Sigmoid colon (tissue), 3 donors: ENCODE measurements at regions not wholly inside any gene's neighbourhood (a gene's known extent, or its start where the extent isn't known, plus 50 kb on each side); places are given as distances from the start of the nearest gene placed in this dataset.

ENCODE experiments used
- POLR2A ChIP-seq, 2 donors: fragments of 450-650 bp; IDR thresholded peaks; one replicate each; pipeline ENCODE4 v1.6.1; 2016; ENCODE audit warnings: antibody characterized with exemption in 2 of 2, mild to moderate bottlenecking in 2 of 2, moderate library complexity in 2 of 2
- TF ChIP-seq, protein P1 (sequence below), 4 experiments: fragments of 450-650 bp in 3 of 4; fragments of 200-600 bp in 1 of 4; IDR thresholded peaks; one replicate each; pipeline ENCODE4 v1.5.1; 2016 to 2019; ENCODE audit warnings: antibody characterized with exemption in 4 of 4, mild to moderate bottlenecking in 3 of 4, moderate library complexity in 2 of 4

DNA sequence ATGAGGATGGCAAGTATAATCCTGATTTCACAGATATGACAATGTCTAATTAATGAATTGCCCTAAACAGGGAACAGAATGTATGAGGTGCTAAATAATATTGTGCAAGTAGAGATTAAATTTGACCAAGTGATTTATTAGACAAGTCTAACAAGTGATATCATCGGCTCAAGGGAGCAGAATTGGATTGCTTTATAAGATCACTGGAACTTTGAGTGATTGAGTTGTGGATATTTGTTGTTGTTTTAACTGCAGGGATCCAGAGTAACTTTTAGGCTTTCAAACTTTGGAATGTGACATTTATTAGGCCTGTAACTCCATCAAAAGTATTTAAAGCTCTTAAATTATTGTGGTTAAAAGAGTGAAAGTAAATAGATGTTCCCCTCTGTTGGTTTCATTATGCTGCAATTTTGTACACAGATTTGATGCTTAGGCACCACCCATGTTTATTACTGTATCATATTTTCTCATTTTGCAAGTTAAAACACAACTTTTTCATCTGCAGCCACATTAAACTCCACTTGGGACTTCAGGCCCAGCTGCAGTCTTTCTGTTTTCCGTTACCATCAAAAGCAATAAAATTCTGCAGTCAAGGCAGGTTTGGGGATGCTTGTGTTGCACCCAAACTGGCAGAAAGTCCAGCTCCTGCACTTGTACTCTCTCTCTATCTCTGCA, 206.6 kb downstream of the HLX start:
- TF ChIP-seq POLR2A (IDR thresholded peaks at IDR 0.05), result no peak
- TF ChIP-seq, protein P1, sequence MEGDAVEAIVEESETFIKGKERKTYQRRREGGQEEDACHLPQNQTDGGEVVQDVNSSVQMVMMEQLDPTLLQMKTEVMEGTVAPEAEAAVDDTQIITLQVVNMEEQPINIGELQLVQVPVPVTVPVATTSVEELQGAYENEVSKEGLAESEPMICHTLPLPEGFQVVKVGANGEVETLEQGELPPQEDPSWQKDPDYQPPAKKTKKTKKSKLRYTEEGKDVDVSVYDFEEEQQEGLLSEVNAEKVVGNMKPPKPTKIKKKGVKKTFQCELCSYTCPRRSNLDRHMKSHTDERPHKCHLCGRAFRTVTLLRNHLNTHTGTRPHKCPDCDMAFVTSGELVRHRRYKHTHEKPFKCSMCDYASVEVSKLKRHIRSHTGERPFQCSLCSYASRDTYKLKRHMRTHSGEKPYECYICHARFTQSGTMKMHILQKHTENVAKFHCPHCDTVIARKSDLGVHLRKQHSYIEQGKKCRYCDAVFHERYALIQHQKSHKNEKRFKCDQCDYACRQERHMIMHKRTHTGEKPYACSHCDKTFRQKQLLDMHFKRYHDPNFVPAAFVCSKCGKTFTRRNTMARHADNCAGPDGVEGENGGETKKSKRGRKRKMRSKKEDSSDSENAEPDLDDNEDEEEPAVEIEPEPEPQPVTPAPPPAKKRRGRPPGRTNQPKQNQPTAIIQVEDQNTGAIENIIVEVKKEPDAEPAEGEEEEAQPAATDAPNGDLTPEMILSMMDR (IDR thresholded peaks at IDR 0.05), result no peak
